ENCODE measurements at regions not wholly inside any gene's neighbourhood (a gene's known extent, or its start where the extent isn't known, plus 50 kb on each side); places are given as distances from the start of the nearest gene placed in this dataset.

DNA sequence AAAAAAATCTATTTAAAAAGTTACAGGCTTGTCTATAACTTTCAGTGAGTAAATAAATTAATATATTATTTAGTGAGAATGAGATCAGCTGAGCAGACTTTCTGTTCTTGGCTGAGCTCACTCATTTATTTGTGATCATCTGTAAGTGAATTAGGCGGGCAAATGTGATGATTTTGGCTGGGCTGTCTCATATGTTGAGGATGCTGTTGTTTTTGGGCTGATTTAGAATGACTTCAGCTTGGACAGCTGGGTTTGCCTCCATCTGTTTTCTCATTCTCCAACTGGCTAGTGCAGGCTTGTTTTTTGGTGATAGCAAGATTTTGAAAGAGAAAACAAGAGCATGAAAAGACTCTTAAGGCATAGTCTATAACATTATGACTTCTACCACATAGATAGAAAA lies 475.8 kb upstream of the OLFM3 start:
- no peak overlapping the region for H4K5ac ChIP-seq (ENCODE audit: low read depth, low read length)
- no peak overlapping the region for H2AFZ ChIP-seq (replicated peaks; ENCODE audit: low read length, poor library complexity)
- dilution Hi-C loops (cut with HindIII; ENCODE audit: low sequenced_read_pairs, unreplicated experiment) (no loop called here), in situ Hi-C loops (cut with MboI; ENCODE audit: low sequenced_read_pairs) (no loop called here), intact Hi-C loops (cut with micrococcal nuclease) (no loop called here)
- no peak overlapping the region for H3K4me3 ChIP-seq (ENCODE audit: insufficient read depth, low read depth, low read length)
- no peak overlapping the region for H2BK5ac ChIP-seq (ENCODE audit: low read depth, low read length, poor library complexity, severe bottlenecking)
- no peak overlapping the region for H3K4ac ChIP-seq (ENCODE audit: low read depth, low read length)
- no peak overlapping the region for H2BK20ac ChIP-seq (ENCODE audit: low read depth, low read length)
- no CpG with 5 or more reads among the region's 1 CpG for WGBS, 2 experiments (ENCODE audit: extremely low coverage in 2 of 2, insufficient read length in 1 of 2)
- CTCF ChIA-PET, result no interaction called here
- BruUV-seq (replicated peaks), result no TSS peak
- no peak overlapping the region for H3K27ac ChIP-seq (ENCODE audit: insufficient read depth, low read length)
- DNase-seq (no peak), ATAC-seq (ENCODE audit: low read depth) (no peak)
- no peak overlapping the region for H2AK5ac ChIP-seq (ENCODE audit: low read depth, low read length)
- H3K14ac ChIP-seq (replicated peaks; ENCODE audit: low read depth, low read length), result no peak overlapping the region
- H3K9ac ChIP-seq (ENCODE audit: low read depth, low read length), result no peak overlapping the region
- no peaks in the 10 kb centered on the region for H3K9me1 ChIP-seq (ENCODE audit: insufficient read depth, low read length)
- H3K56ac ChIP-seq (ENCODE audit: extremely low read depth, insufficient read depth, low read length), result no peak overlapping the region
- no peaks in the 10 kb centered on the region for H4K20me1 ChIP-seq (ENCODE audit: insufficient read depth, low read length)
- no peaks in the 10 kb centered on the region for H3K4me1 ChIP-seq (ENCODE audit: control insufficient read depth, insufficient read depth, low read length)
- H2AK9ac ChIP-seq (replicated peaks; ENCODE audit: low read depth, low read length, poor library complexity), result no peak overlapping the region
- no peaks in the 10 kb centered on the region for H3K79me1 ChIP-seq (ENCODE audit: low read depth in 1 of 2, low read length in 2 of 2)
- no peak overlapping the region for H4K91ac ChIP-seq (ENCODE audit: insufficient read depth, low read depth, low read length)
- TF ChIP-seq, protein P1, sequence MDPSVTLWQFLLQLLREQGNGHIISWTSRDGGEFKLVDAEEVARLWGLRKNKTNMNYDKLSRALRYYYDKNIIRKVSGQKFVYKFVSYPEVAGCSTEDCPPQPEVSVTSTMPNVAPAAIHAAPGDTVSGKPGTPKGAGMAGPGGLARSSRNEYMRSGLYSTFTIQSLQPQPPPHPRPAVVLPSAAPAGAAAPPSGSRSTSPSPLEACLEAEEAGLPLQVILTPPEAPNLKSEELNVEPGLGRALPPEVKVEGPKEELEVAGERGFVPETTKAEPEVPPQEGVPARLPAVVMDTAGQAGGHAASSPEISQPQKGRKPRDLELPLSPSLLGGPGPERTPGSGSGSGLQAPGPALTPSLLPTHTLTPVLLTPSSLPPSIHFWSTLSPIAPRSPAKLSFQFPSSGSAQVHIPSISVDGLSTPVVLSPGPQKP (IDR thresholded peaks at IDR 0.05; ENCODE audit: borderline replicate concordance, low read depth, low read length), result no peak
- no peak for TF ChIP-seq BHLHE40 (IDR thresholded peaks at IDR 0.05; ENCODE audit: low read depth, low read length)
- TF ChIP-seq RAD21 (IDR thresholded peaks at IDR 0.05; ENCODE audit: low read length), result no peak
- no peak for TF ChIP-seq MXI1 (IDR thresholded peaks at IDR 0.05; ENCODE audit: borderline replicate concordance, low read depth, low read length)
- TF ChIP-seq POLR2A (IDR thresholded peaks at IDR 0.05; ENCODE audit: low read depth, low read length), result no peak
- TF ChIP-seq RCOR1 (IDR thresholded peaks at IDR 0.05; ENCODE audit: insufficient replicate concordance, low read length), result no peak
- TF ChIP-seq SMC3 (IDR thresholded peaks at IDR 0.05; ENCODE audit: low read depth, low read length), result no peak
- H3K23ac ChIP-seq (ENCODE audit: low read depth, low read length), result no peak overlapping the region
- no peak overlapping the region for H2BK15ac ChIP-seq (ENCODE audit: low read depth, low read length)
- no peaks in the 10 kb centered on the region for H3K27me3 ChIP-seq (ENCODE audit: control insufficient read depth, insufficient read depth, low read length)
- no peak overlapping the region for H3K18ac ChIP-seq (ENCODE audit: low read depth, low read length)
- H3K36me3 ChIP-seq (ENCODE audit: control insufficient read depth, insufficient read depth, low read length), result no peaks in the 10 kb centered on the region
- POLR2A ChIA-PET (ENCODE audit: unreplicated experiment), result no interaction called here
- H3K4me2 ChIP-seq (ENCODE audit: low read depth, low read length), result no peak overlapping the region
- H3K9me3 ChIP-seq (ENCODE audit: control insufficient read depth, insufficient read depth, low read length), result no peaks in the 10 kb centered on the region
- no peak overlapping the region for H4K8ac ChIP-seq (ENCODE audit: low read depth in 2 of 2, low read length in 2 of 2)
- no peak overlapping the region for H2BK120ac ChIP-seq (ENCODE audit: low read depth, low read length)
